ENCODE measurements at regions not wholly inside any gene's neighbourhood (a gene's known extent, or its start where the extent isn't known, plus 50 kb on each side); places are given as distances from the start of the nearest gene placed in this dataset.
"Not testable (repeated sequence)": the region's sequence is repeated elsewhere in the genome, so short reads cannot be mapped to it uniquely, and the experiment has no call there.

- no peak for DNase-seq
Measured at GRCh38 chr3:194050782-194051320, 85.1 kb upstream of the HES1 start.

GRCh38 chr3:194051366-194052149 is 84.4 kb upstream of the HES1 start:
- peak; percentile 78 to 94 (median 80) for DNase-seq

- peak in 1 of 4 experiments; percentile 27 for DNase-seq
Measured at GRCh38 chr3:194053136-194053535, 82.8 kb upstream of the HES1 start.

GRCh38 chr3:194054016-194054415 is 81.9 kb upstream of the HES1 start:
- DNase-seq: peak; percentile 26 to 61 (median 31)

GRCh38 chr3:194054540-194054939 is 81.4 kb upstream of the HES1 start:
- DNase-seq: no peak

- no peak for DNase-seq
Measured at GRCh38 chr3:194054961-194055360, 81.0 kb upstream of the HES1 start.

GRCh38 chr3:194056323-194056722 is 79.6 kb upstream of the HES1 start:
- DNase-seq: not testable (repeated sequence)

- no peak for DNase-seq
Measured at GRCh38 chr3:194056731-194057415, 79.1 kb upstream of the HES1 start.

- DNase-seq: no peak
Measured at GRCh38 chr3:194057570-194058188, 78.3 kb upstream of the HES1 start.

GRCh38 chr3:194058189-194058571 is 77.8 kb upstream of the HES1 start:
- DNase-seq: peak; percentile 27 to 60 (median 38)

GRCh38 chr3:194058753-194059152 is 77.2 kb upstream of the HES1 start:
- no peak for DNase-seq

- no peak for DNase-seq
Measured at GRCh38 chr3:194061421-194062030, 74.4 kb upstream of the HES1 start.

GRCh38 chr3:194062830-194063229 is 73.1 kb upstream of the HES1 start:
- no peak for DNase-seq

GRCh38 chr3:194064380-194065332 is 71.3 kb upstream of the HES1 start:
- peak in 3 of 4 experiments; percentile 27 to 35 (median 33) for DNase-seq

- not testable (repeated sequence) for DNase-seq
Measured at GRCh38 chr3:194067327-194067726, 68.6 kb upstream of the HES1 start.

GRCh38 chr3:194067949-194068362 is 68.0 kb upstream of the HES1 start:
- DNase-seq: peak in 2 of 4 experiments; percentile 49 to 57

GRCh38 chr3:194069421-194070219 is 66.3 kb upstream of the HES1 start:
- DNase-seq: peak in 3 of 4 experiments; percentile 21 to 58 (median 42)

GRCh38 chr3:194070220-194070633 is 65.7 kb upstream of the HES1 start:
- no peak for DNase-seq

GRCh38 chr3:194070634-194071409 is 65.1 kb upstream of the HES1 start:
- DNase-seq: peak; percentile 86 to 93 (median 90)

GRCh38 chr3:194072097-194072428 is 63.9 kb upstream of the HES1 start:
- peak in 2 of 4 experiments; percentile 22 to 44 for DNase-seq

Data from suppressor macrophage (primary cell).